EH (cell line): ENCODE measurements at regions not wholly inside any gene's neighbourhood (a gene's known extent, or its start where the extent isn't known, plus 50 kb on each side); places are given as distances from the start of the nearest gene placed in this dataset.

Experiments
- DNase-seq: peaks from one replicate; pipeline ENCODE4 v3.0.0-alpha.2; 2015; ENCODE audit warnings: low read depth

DNA sequence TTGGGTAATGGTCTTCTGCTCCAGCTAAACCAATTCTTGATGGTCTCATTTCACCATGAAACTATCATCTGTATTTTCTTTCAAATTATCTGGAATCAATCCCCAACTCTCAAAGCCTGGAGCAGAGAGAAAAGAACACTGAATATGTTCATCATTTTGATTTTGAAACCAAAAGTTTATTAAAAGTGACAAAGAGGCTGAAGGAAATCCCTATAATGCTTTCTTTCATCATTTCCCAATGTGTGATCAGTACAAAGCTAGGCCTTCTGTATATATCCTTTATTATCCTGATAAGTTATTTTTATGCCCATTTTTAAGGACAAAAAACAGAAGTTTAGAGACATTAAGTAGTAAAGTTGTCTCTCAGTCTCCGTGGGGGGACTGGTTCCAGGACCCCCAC is 50.1 kb upstream of the MBNL1 start:
- DNase-seq = no peak
